WTC11 (cell line): ENCODE measurements at regions not wholly inside any gene's neighbourhood (a gene's known extent, or its start where the extent isn't known, plus 50 kb on each side); places are given as distances from the start of the nearest gene placed in this dataset.

ENCODE experiments used
- ATAC-seq: fragments of 200-7000 bp; cut with Tn5 transposase; 2 replicates; pipeline ENCODE4 v1.10.0; 2021; ENCODE audit warnings: mild to moderate bottlenecking, moderate library complexity
- CTCF ChIA-PET: fragments of 300-600 bp; sonication (Branson Sonifier 250); formaldehyde crosslinking; loops from one replicate; lab custom pipeline; 2021; ENCODE audit warnings: antibody characterized with exemption; lab: Charles Lee
- POLR2A ChIA-PET: fragments of 350-600 bp; sonication (Branson Sonifier 250); formaldehyde crosslinking; loops from one replicate; lab custom pipeline; 2021; ENCODE audit warnings: antibody characterized with exemption; lab: Charles Lee
- DNase-seq: peaks from one replicate; pipeline ENCODE4 v3.0.0; 2021; ENCODE audit warnings: low spot score
- H3K27ac Mint-ChIP-seq: 2 replicates; pipeline ENCODE4 v1.8.0; 2021; ENCODE audit warnings: mixed read lengths
- H3K27me3 Mint-ChIP-seq: 2 replicates; pipeline ENCODE4 v1.8.0; 2021; ENCODE audit warnings: low read depth, mild to moderate bottlenecking, moderate library complexity, mixed read lengths
- H3K36me3 Mint-ChIP-seq: 2 replicates; pipeline ENCODE4 v1.8.0; 2021; ENCODE audit warnings: mixed read lengths
- H3K4me1 Mint-ChIP-seq: 2 replicates; pipeline ENCODE4 v1.8.0; 2022; ENCODE audit warnings: mixed read lengths
- H3K4me3 Mint-ChIP-seq: 2 replicates; pipeline ENCODE4 v1.8.0; 2021; ENCODE audit warnings: mild to moderate bottlenecking, moderate library complexity, mixed read lengths
- H3K9me3 Mint-ChIP-seq: 2 replicates; pipeline ENCODE4 v1.8.0; 2021; ENCODE audit warnings: mixed read lengths
- ATF1 ChIP-seq: sonication (generic); formaldehyde crosslinking; IDR thresholded peaks from 2 replicates; pipeline ENCODE4 v1.8.1; 2023; ENCODE audit warnings: mild to moderate bottlenecking, moderate library complexity, missing genetic modification reagents
- ETV6 ChIP-seq: sonication (generic); formaldehyde crosslinking; IDR thresholded peaks from 2 replicates; pipeline ENCODE4 v1.8.1; 2022; ENCODE audit warnings: mild to moderate bottlenecking, missing genetic modification reagents
- FOXP1 ChIP-seq: sonication (generic); formaldehyde crosslinking; IDR thresholded peaks from 2 replicates; pipeline ENCODE4 v1.8.0; 2022; ENCODE audit warnings: missing genetic modification reagents, mild to moderate bottlenecking, moderate library complexity, borderline replicate concordance
- GABPB1 ChIP-seq: sonication (generic); formaldehyde crosslinking; IDR thresholded peaks from 2 replicates; pipeline ENCODE4 v1.8.1; 2023; ENCODE audit warnings: mild to moderate bottlenecking, missing genetic modification reagents
- NFATC4 ChIP-seq: fragments of 250-450 bp; sonication (Bioruptor Pico); IDR thresholded peaks from 2 replicates; pipeline ENCODE4 v1.9.0; 2021; ENCODE audit warnings: mild to moderate bottlenecking
- NR3C1 ChIP-seq: sonication (generic); formaldehyde crosslinking; conservative IDR thresholded peaks from 2 replicates; pipeline ENCODE4 v1.8.1; 2023; ENCODE audit warnings: low read depth, mild to moderate bottlenecking, missing genetic modification reagents
- SMAD4 ChIP-seq: sonication (generic); formaldehyde crosslinking; IDR thresholded peaks from 2 replicates; pipeline ENCODE4 v1.8.0; 2022; ENCODE audit warnings: mild to moderate bottlenecking, missing genetic modification reagents
- SOX15 ChIP-seq: fragments of 250-450 bp; sonication (Bioruptor Pico); IDR thresholded peaks from 2 replicates; pipeline ENCODE4 v1.9.0; 2021; ENCODE audit warnings: mild to moderate bottlenecking
- USF2 ChIP-seq: sonication (generic); formaldehyde crosslinking; IDR thresholded peaks from 2 replicates; pipeline ENCODE4 v1.8.1; 2023; ENCODE audit warnings: mild to moderate bottlenecking, missing genetic modification reagents, moderate library complexity
- ZNF281 ChIP-seq: sonication (generic); formaldehyde crosslinking; IDR thresholded peaks from 2 replicates; pipeline ENCODE4 v1.8.0; 2023; ENCODE audit warnings: mild to moderate bottlenecking, missing genetic modification reagents
- ZNF396 ChIP-seq: fragments of 250-450 bp; sonication (Bioruptor Pico); IDR thresholded peaks from 2 replicates; pipeline ENCODE4 v1.8.0; 2021; ENCODE audit warnings: mild to moderate bottlenecking, moderate library complexity, borderline replicate concordance
- ZNF671 ChIP-seq: fragments of 250-450 bp; sonication (Bioruptor Pico); IDR thresholded peaks from 2 replicates; pipeline ENCODE4 v1.8.0; 2021; ENCODE audit warnings: mild to moderate bottlenecking
- TF ChIP-seq, protein P1 (sequence below): sonication (generic); formaldehyde crosslinking; IDR thresholded peaks from 2 replicates; pipeline ENCODE4 v1.8.1; 2022; ENCODE audit warnings: mild to moderate bottlenecking, moderate library complexity, missing genetic modification reagents
- TF ChIP-seq, protein P2 (sequence below): sonication (generic); formaldehyde crosslinking; IDR thresholded peaks from 2 replicates; pipeline ENCODE4 v1.8.1; 2022; ENCODE audit warnings: missing genetic modification reagents, borderline replicate concordance

- Mint-ChIP-seq H3K27me3 (no peaks in the 10 kb centered on the region), H3K27ac (0 out of 2 replicates have a peak overlapping the region, but pooled peaks have one; percentile 7), H3K4me1 (peaks cover 13% of the 10 kb centered on the region), H3K4me3 (no peak overlapping the region), H3K36me3 (no peaks in the 10 kb centered on the region; the same call in 1 of the 2 replicates), H3K9me3 (peaks cover 15% of the 10 kb centered on the region; the same call in 1 of the 2 replicates)
- DNase-seq: peak; percentile 23
- POLR2A ChIA-PET: no interaction called here
- ATAC-seq: peak; percentile 60
- TF ChIP-seq SOX15 (CRISPR knock-in tag): no peak
- 0 out of 2 replicates have a peak, but pooled peaks have one; percentile 23 for TF ChIP-seq ETV6 (CRISPR knock-in tag)
- TF ChIP-seq, protein P1, sequence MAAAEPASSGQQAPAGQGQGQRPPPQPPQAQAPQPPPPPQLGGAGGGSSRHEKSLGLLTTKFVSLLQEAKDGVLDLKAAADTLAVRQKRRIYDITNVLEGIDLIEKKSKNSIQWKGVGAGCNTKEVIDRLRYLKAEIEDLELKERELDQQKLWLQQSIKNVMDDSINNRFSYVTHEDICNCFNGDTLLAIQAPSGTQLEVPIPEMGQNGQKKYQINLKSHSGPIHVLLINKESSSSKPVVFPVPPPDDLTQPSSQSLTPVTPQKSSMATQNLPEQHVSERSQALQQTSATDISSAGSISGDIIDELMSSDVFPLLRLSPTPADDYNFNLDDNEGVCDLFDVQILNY: no peak
- no peak for TF ChIP-seq NFATC4 (CRISPR knock-in tag)
- no peak for TF ChIP-seq SMAD4 (CRISPR knock-in tag)
- CTCF ChIA-PET: interaction anchor here (0.6 to 0.8 kb wide), 5 partner anchors 38 to 300 kb away, joined by 3 read pairs; no protein-coding TSS in a partner anchor
Measured at GRCh38 chr20:52010541-52010940, 181.0 kb downstream of the ZFP64 start.

DNA sequence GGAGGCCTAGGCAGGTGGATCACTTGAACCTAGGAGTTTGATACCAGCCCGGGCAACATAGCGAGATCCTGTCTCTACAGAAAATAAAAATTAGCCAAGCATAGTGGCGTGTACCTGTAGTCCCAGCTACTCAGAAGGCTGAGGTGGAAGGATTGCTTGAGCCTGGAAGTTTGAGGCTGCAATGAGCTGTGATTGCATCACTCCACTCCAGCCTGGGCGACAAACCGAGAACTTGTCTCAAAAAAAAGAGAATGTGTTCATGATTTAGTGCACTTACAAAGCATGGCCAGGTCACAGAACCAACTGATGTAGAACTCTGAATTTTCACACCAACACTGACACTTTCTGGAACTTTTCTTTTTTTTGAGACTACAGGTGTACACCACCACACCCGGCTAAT lies 182.7 kb downstream of the ZFP64 start:
- POLR2A ChIA-PET: interaction anchor here (0.6 kb wide), 1 partner anchor 255 kb away, joined by 3 read pairs; no protein-coding TSS in a partner anchor
- H3K9me3 Mint-ChIP-seq: peaks cover 15% of the 10 kb centered on the region; the same call in 1 of the 2 replicates
- no peak overlapping the region for H3K4me3 Mint-ChIP-seq
- TF ChIP-seq GABPB1 (CRISPR knock-in tag) (peak; percentile 65; the same call in 1 of the 2 replicates), NR3C1 (CRISPR knock-in tag) (no peak)
- TF ChIP-seq, all 79 proteins: peak for 1
- DNase-seq: no peak
- Mint-ChIP-seq H3K27me3 (no peaks in the 10 kb centered on the region), H3K36me3 (no peaks in the 10 kb centered on the region; the same call in 1 of the 2 replicates), H3K4me1 (peaks cover 23% of the 10 kb centered on the region), H3K27ac (no peak overlapping the region)
- no peak for ATAC-seq
- CTCF ChIA-PET: interaction anchor here (0.9 kb wide), 1 partner anchor 42 kb away, joined by 3 read pairs; no protein-coding TSS in a partner anchor

DNA sequence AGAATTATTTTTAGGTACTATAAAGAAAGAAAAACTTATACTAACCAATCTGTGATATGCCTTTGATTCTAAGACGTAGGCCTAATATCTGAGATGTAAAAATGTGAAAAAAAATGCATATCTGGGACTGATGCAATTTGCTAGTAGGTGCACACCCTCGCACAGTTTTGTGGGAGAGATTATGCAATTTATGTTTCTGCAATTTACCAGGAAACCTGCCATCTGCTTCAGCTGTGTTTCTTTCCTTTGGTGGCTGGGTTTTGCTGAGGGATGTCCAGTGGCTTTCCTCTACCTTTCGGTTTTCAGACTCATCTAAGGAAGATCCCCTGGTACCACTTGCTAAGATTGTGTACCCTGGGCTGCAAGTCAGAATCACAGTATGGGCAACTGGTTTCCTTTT lies 186.9 kb downstream of the ZFP64 start:
- no peak for ATAC-seq
- no peak for DNase-seq
- Mint-ChIP-seq H3K9me3 (no peaks in the 10 kb centered on the region), H3K4me3 (no peak overlapping the region), H3K27ac (no peak overlapping the region), H3K27me3 (no peaks in the 10 kb centered on the region), H3K4me1 (peaks cover 34% of the 10 kb centered on the region), H3K36me3 (no peaks in the 10 kb centered on the region)
- ChIA-PET POLR2A (no interaction called here), CTCF (interaction anchor here (1.2 to 1.5 kb wide), 2 partner anchors 9 to 381 kb away, joined by 3 read pairs; no protein-coding TSS in a partner anchor)
- TF ChIP-seq GABPB1 (CRISPR knock-in tag) (peak; percentile 87), ZNF671 (CRISPR knock-in tag) (no peak)

DNA sequence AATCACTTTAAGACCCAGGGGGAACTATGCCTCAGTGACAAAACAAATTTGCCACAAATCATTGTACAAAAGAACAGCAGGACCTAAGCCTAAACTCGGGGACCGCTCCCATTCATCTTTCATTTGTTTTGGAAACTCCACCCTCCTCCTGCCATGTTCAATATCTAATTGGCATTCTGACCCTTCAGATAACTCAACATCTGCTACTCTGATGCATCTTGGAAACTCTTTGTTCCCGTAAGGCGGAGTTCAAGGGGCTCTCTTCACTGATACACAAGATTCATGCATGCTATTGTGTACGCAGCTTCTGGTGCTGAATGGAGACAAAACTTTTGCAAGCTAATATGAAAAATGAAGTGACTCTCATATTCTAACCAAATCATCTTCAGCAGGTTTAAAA lies 187.6 kb downstream of the ZFP64 start:
- peak overlapping the region; percentile 25; the same call in 1 of the 2 replicates for H3K27ac Mint-ChIP-seq
- POLR2A ChIA-PET: no interaction called here
- H3K4me3 Mint-ChIP-seq: no peak overlapping the region
- no peak for ATAC-seq
- CTCF ChIA-PET: interaction anchor here (1.5 kb wide), 1 partner anchor 380 kb away, joined by 3 read pairs; no protein-coding TSS in a partner anchor
- no peaks in the 10 kb centered on the region for H3K27me3 Mint-ChIP-seq
- DNase-seq: no peak
- no peaks in the 10 kb centered on the region for H3K9me3 Mint-ChIP-seq
- peaks cover 34% of the 10 kb centered on the region for H3K4me1 Mint-ChIP-seq
- no peaks in the 10 kb centered on the region for H3K36me3 Mint-ChIP-seq
- TF ChIP-seq ZNF396 (CRISPR knock-in tag): no peak

DNA sequence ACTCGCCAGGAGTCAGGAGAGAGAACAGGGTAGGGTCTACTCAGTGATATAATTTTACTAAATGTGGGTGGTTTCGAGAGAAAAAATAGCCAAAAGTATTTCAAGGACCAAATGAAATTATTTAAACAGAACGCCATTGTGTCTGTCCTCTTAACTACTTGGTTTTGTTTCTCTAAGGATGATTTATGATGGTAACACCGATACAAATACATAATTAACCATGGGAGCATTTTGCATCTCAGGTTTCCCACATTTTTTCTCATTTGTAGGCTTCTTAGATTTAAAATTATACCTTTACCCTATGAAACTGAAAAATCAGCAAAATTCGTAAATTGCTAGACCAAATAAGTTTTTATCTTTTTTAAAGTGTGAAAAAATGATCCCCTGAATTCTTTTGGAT lies 188.2 kb downstream of the ZFP64 start:
- no peak for DNase-seq
- Mint-ChIP-seq H3K27ac (peak overlapping the region; percentile 75; the same call in 1 of the 2 replicates), H3K4me1 (peaks cover 34% of the 10 kb centered on the region), H3K4me3 (no peak overlapping the region), H3K9me3 (no peaks in the 10 kb centered on the region), H3K27me3 (no peaks in the 10 kb centered on the region), H3K36me3 (no peaks in the 10 kb centered on the region)
- ChIA-PET POLR2A (no interaction called here), CTCF (no interaction called here)
- TF ChIP-seq, protein P2, sequence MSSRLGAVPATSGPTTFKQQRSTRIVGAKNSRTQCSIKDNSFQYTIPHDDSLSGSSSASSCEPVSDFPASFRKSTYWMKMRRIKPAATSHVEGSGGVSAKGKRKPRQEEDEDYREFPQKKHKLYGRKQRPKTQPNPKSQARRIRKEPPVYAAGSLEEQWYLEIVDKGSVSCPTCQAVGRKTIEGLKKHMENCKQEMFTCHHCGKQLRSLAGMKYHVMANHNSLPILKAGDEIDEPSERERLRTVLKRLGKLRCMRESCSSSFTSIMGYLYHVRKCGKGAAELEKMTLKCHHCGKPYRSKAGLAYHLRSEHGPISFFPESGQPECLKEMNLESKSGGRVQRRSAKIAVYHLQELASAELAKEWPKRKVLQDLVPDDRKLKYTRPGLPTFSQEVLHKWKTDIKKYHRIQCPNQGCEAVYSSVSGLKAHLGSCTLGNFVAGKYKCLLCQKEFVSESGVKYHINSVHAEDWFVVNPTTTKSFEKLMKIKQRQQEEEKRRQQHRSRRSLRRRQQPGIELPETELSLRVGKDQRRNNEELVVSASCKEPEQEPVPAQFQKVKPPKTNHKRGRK (CRISPR knock-in tag): no peak
- TF ChIP-seq FOXP1 (CRISPR knock-in tag): no peak
- TF ChIP-seq ATF1 (CRISPR knock-in tag): no peak
- no peak for TF ChIP-seq USF2 (CRISPR knock-in tag)
- no peak for TF ChIP-seq ZNF396 (CRISPR knock-in tag)
- no peak for TF ChIP-seq ZNF281 (CRISPR knock-in tag)
- no peak for ATAC-seq
